ENCODE measurements at regions not wholly inside any gene's neighbourhood (a gene's known extent, or its start where the extent isn't known, plus 50 kb on each side); places are given as distances from the start of the nearest gene placed in this dataset.

- WGBS, 4 donors: 93 to 97% (median 96%) methylated on average over 11 of the region's 11 CpGs
- intact Hi-C loops (cut with DNase I): no loop called here
- TF ChIP-seq POLR2A (IDR thresholded peaks at IDR 0.05): no peak
- TF ChIP-seq, protein P1, sequence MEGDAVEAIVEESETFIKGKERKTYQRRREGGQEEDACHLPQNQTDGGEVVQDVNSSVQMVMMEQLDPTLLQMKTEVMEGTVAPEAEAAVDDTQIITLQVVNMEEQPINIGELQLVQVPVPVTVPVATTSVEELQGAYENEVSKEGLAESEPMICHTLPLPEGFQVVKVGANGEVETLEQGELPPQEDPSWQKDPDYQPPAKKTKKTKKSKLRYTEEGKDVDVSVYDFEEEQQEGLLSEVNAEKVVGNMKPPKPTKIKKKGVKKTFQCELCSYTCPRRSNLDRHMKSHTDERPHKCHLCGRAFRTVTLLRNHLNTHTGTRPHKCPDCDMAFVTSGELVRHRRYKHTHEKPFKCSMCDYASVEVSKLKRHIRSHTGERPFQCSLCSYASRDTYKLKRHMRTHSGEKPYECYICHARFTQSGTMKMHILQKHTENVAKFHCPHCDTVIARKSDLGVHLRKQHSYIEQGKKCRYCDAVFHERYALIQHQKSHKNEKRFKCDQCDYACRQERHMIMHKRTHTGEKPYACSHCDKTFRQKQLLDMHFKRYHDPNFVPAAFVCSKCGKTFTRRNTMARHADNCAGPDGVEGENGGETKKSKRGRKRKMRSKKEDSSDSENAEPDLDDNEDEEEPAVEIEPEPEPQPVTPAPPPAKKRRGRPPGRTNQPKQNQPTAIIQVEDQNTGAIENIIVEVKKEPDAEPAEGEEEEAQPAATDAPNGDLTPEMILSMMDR (IDR thresholded peaks at IDR 0.05): no peak
- Histone ChIP-seq H3K4me3 (no peak overlapping the region), H3K27me3 (no peaks in the 10 kb centered on the region), H3K9me3 (replicated peaks in 1 of 3) (no peaks in the 10 kb centered on the region), H3K4me1 (replicated peaks in 1 of 2) (no peaks in the 10 kb centered on the region), H3K36me3 (replicated peaks in 1 of 2) (no peaks in the 10 kb centered on the region), H3K27ac (no peak overlapping the region)
- no peak for DNase-seq
These were observed 131.5 kb upstream of the HNRNPU start for GRCh38 chr1:244995602-244996400.

GRCh38 chr1:244992833-244993232, 128.5 kb upstream of the HNRNPU start:
- intact Hi-C loops (cut with DNase I): no loop called here
- Histone ChIP-seq H3K4me1 (replicated peaks in 1 of 2) (no peaks in the 10 kb centered on the region), H3K27ac (no peak overlapping the region), H3K4me3 (no peak overlapping the region), H3K9me3 (replicated peaks in 1 of 3) (no peaks in the 10 kb centered on the region), H3K27me3 (no peaks in the 10 kb centered on the region), H3K36me3 (replicated peaks in 1 of 2) (no peaks in the 10 kb centered on the region)
- DNase-seq: no peak
- TF ChIP-seq, protein P1 (IDR thresholded peaks at IDR 0.05): no peak
- TF ChIP-seq POLR2A (IDR thresholded peaks at IDR 0.05): no peak
- 0 to 43% (median 6%) methylated on average over 1 of the region's 1 CpG for WGBS, 4 donors

DNA sequence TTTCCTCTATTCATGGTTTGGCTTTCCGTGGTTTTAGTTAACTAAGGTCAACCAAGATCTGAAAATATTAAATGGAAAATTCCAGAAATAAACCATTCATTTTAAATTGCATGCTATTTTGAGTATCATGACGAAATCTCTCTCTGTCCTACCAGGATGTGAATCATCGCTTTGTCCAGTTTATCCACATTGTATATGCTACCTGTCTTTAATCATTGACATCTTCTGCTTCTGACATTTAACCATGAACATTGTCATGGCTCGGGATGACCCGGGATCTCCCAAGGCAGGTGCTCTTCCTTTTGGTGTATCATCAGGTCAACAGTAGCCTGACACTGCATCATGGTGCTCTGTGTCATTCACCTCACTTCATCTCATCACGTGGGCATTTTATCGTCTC, 125.5 kb upstream of the HNRNPU start:
- intact Hi-C loops (cut with DNase I): no loop called here
- 70 to 79% (median 74%) methylated on average over 7 of the region's 7 CpGs for WGBS, 4 donors
- Histone ChIP-seq H3K4me1 (replicated peaks in 1 of 2) (no peaks in the 10 kb centered on the region), H3K9me3 (replicated peaks in 1 of 3) (no peaks in the 10 kb centered on the region), H3K36me3 (replicated peaks in 1 of 2) (no peaks in the 10 kb centered on the region), H3K4me3 (no peak overlapping the region), H3K27ac (no peak overlapping the region), H3K27me3 (no peaks in the 10 kb centered on the region)
- TF ChIP-seq, protein P1 (IDR thresholded peaks at IDR 0.05): no peak
- no peak for TF ChIP-seq POLR2A (IDR thresholded peaks at IDR 0.05)
- no peak for DNase-seq

DNA sequence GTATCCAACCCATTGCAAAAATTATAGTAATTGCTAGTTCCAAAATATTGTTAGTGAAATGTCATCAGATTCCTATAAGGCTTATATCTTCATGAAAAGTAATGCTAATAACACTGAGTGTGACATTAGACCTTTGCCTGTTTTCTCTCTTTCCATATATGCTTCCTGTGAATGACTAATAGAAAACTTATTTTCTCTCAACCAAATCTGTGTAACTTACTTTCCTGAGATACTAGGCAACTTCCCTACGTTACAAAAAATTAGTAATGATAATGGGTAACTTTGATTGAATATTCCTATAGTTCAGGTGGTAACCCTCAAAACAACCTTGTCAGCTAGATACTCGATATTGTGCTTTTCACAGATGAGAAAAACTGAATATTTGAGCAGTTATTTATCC, 124.2 kb upstream of the HNRNPU start:
- no peak overlapping the region for H3K4me3 ChIP-seq
- no peaks in the 10 kb centered on the region for H3K36me3 ChIP-seq (replicated peaks in 1 of 2)
- 92 to 98% (median 95%) methylated on average over 2 of the region's 2 CpGs for WGBS, 4 donors
- H3K9me3 ChIP-seq (replicated peaks in 1 of 3): no peaks in the 10 kb centered on the region
- no peak overlapping the region for H3K27ac ChIP-seq
- TF ChIP-seq POLR2A (IDR thresholded peaks at IDR 0.05): no peak
- TF ChIP-seq, protein P1 (IDR thresholded peaks at IDR 0.05): no peak
- intact Hi-C loops (cut with DNase I): no loop called here
- DNase-seq: no peak
- no peaks in the 10 kb centered on the region for H3K27me3 ChIP-seq
- H3K4me1 ChIP-seq (replicated peaks in 1 of 2): no peaks in the 10 kb centered on the region

Data from adrenal gland (tissue), 9 donors.